ENCODE measurements at regions not wholly inside any gene's neighbourhood (a gene's known extent, or its start where the extent isn't known, plus 50 kb on each side); places are given as distances from the start of the nearest gene placed in this dataset.

DNA sequence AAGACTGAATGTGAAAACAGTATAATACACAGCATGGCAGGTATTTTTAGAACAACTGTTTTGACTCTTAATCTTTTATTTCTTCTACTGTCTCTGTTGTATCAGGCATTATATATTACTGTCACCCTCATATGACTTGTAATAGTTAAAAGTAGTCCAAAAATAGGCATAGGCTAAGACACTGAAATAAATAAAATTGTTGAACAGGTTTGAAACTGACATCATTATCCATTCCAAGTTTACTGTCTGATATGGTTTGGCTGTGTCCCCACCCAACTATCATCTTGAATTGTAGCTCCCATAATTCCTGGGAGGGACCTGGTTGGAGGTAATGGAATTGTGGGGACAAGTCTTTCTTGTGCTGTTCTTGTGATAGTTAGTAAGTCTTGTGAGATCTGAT, 91.4 kb upstream of the CDH19 start:
- no peak for TF ChIP-seq ZBTB7A (tag by site-specific recombination; IDR thresholded peaks at IDR 0.05; ENCODE audit: low read depth)
- TF ChIP-seq ZNF19 (tag by site-specific recombination; IDR thresholded peaks at IDR 0.05; ENCODE audit: low read depth): no peak
- TF ChIP-seq RBAK (tag by site-specific recombination; IDR thresholded peaks at IDR 0.05): no peak
- no peaks in the 10 kb centered on the region for H3K36me3 ChIP-seq (ENCODE audit: control insufficient read depth in 2 of 2, insufficient read depth in 1 of 2, low read length in 2 of 2)
- H3K4me1 ChIP-seq (ENCODE audit: control insufficient read depth, insufficient read depth, low read length): no peaks in the 10 kb centered on the region
- H3K27ac ChIP-seq (ENCODE audit: extremely low read depth, low read depth, low read length): no peak overlapping the region
- ChIA-PET POLR2A (no interaction called here), CTCF (interaction anchor here (0.6 kb wide), 1 partner anchor 23 kb away, joined by 4 read pairs; no protein-coding TSS in a partner anchor)
- no peaks in the 10 kb centered on the region for H3K9me3 ChIP-seq (ENCODE audit: control insufficient read depth, insufficient read depth, low read depth, low read length)
- no peak overlapping the region for H3K4me3 ChIP-seq (ENCODE audit: low read depth, low read length)

DNA sequence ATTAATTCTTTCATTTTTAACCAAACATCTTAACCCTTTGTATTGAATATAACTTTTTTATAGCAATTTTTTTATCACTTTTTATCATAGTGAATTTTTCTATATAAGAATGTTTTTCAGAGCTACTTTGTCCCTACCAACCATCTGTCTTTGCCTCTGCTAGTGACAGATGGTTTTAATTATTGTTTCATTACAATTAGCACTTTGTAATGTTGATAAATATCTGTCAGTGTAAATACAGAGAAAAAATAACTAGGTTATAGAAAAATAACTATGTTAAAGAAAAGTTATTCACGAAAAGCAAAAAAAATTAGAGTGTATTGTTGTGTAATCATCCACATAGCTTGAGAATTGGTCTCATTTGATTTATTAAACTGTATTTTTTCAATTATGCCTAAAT, 91.0 kb upstream of the CDH19 start:
- Histone ChIP-seq H3K4me1 (ENCODE audit: control insufficient read depth, insufficient read depth, low read length) (no peaks in the 10 kb centered on the region), H3K4me3 (ENCODE audit: low read depth, low read length) (no peak overlapping the region), H3K27ac (ENCODE audit: extremely low read depth, low read depth, low read length) (no peak overlapping the region), H3K36me3 (ENCODE audit: control insufficient read depth in 2 of 2, insufficient read depth in 1 of 2, low read length in 2 of 2) (no peaks in the 10 kb centered on the region), H3K9me3 (ENCODE audit: control insufficient read depth, insufficient read depth, low read depth, low read length) (no peaks in the 10 kb centered on the region)
- TF ChIP-seq GFI1B (tag by site-specific recombination; IDR thresholded peaks at IDR 0.05): no peak
- TF ChIP-seq ZNF211 (tag by site-specific recombination; IDR thresholded peaks at IDR 0.05; ENCODE audit: low read depth): no peak
- TF ChIP-seq, protein P1, sequence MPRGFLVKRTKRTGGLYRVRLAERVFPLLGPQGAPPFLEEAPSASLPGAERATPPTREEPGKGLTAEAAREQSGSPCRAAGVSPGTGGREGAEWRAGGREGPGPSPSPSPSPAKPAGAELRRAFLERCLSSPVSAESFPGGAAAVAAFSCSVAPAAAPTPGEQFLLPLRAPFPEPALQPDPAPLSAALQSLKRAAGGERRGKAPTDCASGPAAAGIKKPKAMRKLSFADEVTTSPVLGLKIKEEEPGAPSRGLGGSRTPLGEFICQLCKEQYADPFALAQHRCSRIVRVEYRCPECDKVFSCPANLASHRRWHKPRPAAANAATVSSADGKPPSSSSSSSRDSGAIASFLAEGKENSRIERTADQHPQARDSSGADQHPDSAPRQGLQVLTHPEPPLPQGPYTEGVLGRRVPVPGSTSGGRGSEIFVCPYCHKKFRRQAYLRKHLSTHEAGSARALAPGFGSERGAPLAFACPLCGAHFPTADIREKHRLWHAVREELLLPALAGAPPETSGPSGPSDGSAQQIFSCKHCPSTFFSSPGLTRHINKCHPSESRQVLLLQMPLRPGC (tag by site-specific recombination; IDR thresholded peaks at IDR 0.05): no peak
- TF ChIP-seq, protein P2, sequence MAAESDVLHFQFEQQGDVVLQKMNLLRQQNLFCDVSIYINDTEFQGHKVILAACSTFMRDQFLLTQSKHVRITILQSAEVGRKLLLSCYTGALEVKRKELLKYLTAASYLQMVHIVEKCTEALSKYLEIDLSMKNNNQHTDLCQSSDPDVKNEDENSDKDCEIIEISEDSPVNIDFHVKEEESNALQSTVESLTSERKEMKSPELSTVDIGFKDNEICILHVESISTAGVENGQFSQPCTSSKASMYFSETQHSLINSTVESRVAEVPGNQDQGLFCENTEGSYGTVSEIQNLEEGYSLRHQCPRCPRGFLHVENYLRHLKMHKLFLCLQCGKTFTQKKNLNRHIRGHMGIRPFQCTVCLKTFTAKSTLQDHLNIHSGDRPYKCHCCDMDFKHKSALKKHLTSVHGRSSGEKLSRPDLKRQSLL (tag by site-specific recombination; IDR thresholded peaks at IDR 0.05): no peak
- TF ChIP-seq ZNF510 (tag by site-specific recombination; IDR thresholded peaks at IDR 0.05; ENCODE audit: insufficient replicate concordance): no peak
- CTCF ChIA-PET: interaction anchor here (0.6 kb wide), 1 partner anchor 22 kb away, joined by 4 read pairs; no protein-coding TSS in a partner anchor
- POLR2A ChIA-PET: no interaction called here

DNA sequence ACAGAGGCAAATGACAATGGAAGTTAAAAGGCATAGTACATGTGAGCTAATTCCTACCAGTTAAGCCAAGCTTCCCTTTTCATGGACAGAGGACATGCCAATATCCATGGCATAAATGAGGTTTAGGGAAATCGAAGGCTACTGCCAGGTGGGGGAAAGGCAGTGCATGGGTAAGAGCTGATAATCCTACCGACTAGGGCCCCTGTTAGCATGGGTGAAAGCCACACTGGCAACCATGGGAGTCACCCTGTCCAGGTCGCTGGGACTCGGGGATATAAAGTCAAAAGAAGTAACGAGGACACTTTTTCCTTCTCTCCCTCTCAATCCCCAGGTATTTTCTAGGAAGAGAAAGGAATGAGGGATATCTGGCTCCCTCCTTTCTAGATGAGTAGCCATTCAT, 83.7 kb upstream of the CDH19 start:
- Histone ChIP-seq H3K36me3 (ENCODE audit: control insufficient read depth in 2 of 2, insufficient read depth in 1 of 2, low read length in 2 of 2) (no peaks in the 10 kb centered on the region), H3K4me1 (ENCODE audit: control insufficient read depth, insufficient read depth, low read length) (no peaks in the 10 kb centered on the region), H3K27ac (ENCODE audit: extremely low read depth, low read depth, low read length) (no peak overlapping the region), H3K9me3 (ENCODE audit: control insufficient read depth, insufficient read depth, low read depth, low read length) (no peaks in the 10 kb centered on the region), H3K4me3 (ENCODE audit: low read depth, low read length) (no peak overlapping the region)
- CTCF ChIA-PET: no interaction called here
- TF ChIP-seq ZNF366 (tag by site-specific recombination; conservative IDR thresholded peaks at IDR 0.05): no peak
- TF ChIP-seq TRIM28 (IDR thresholded peaks at IDR 0.05; ENCODE audit: borderline replicate concordance, low read length): peak; percentile 38; the same call in 1 of the 2 replicates
- POLR2A ChIA-PET: no interaction called here

DNA sequence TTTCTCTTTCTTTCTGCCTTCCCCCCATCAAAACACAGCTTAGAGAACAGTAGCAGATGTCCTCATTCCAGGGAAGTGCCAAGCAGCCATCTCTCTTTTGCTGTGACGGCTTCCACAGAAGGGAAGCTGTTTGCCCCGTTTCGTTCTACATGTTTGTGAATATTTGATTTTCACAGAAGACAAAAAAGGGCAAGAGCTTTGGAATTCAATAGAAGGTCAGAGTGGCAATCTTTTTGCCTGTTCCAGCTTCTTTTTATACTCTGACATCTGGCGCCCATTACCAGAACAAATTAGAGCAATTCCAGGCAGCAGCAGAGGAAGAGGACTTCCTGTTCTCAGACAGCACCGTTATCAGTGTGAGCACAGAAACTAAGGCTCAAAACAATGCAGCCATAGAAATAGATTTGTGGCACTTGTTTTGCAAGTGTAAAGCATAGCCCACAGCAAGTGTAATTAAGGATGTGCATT, 79.0 kb upstream of the CDH19 start:
- no peaks in the 10 kb centered on the region for H3K4me1 ChIP-seq (ENCODE audit: control insufficient read depth, insufficient read depth, low read length)
- no peak overlapping the region for H3K27ac ChIP-seq (ENCODE audit: extremely low read depth, low read depth, low read length)
- H3K9me3 ChIP-seq (ENCODE audit: control insufficient read depth, insufficient read depth, low read depth, low read length): no peaks in the 10 kb centered on the region
- ChIA-PET POLR2A (no interaction called here), CTCF (interaction anchor here (0.7 kb wide), 1 partner anchor 119 kb away, joined by 3 read pairs; no protein-coding TSS in a partner anchor)
- no peak overlapping the region for H3K4me3 ChIP-seq (ENCODE audit: low read depth, low read length)
- no peaks in the 10 kb centered on the region for H3K36me3 ChIP-seq (ENCODE audit: control insufficient read depth in 2 of 2, insufficient read depth in 1 of 2, low read length in 2 of 2)
- TF ChIP-seq, protein P3, sequence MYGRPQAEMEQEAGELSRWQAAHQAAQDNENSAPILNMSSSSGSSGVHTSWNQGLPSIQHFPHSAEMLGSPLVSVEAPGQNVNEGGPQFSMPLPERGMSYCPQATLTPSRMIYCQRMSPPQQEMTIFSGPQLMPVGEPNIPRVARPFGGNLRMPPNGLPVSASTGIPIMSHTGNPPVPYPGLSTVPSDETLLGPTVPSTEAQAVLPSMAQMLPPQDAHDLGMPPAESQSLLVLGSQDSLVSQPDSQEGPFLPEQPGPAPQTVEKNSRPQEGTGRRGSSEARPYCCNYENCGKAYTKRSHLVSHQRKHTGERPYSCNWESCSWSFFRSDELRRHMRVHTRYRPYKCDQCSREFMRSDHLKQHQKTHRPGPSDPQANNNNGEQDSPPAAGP (tag by site-specific recombination; IDR thresholded peaks at IDR 0.05): no peak
- TF ChIP-seq, protein P4, sequence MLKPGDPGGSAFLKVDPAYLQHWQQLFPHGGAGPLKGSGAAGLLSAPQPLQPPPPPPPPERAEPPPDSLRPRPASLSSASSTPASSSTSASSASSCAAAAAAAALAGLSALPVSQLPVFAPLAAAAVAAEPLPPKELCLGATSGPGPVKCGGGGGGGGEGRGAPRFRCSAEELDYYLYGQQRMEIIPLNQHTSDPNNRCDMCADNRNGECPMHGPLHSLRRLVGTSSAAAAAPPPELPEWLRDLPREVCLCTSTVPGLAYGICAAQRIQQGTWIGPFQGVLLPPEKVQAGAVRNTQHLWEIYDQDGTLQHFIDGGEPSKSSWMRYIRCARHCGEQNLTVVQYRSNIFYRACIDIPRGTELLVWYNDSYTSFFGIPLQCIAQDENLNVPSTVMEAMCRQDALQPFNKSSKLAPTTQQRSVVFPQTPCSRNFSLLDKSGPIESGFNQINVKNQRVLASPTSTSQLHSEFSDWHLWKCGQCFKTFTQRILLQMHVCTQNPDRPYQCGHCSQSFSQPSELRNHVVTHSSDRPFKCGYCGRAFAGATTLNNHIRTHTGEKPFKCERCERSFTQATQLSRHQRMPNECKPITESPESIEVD (tag by site-specific recombination; IDR thresholded peaks at IDR 0.05): no peak
- TF ChIP-seq ZNF830 (tag by site-specific recombination; IDR thresholded peaks at IDR 0.05; ENCODE audit: low read depth) (no peak), ZNF843 (tag by site-specific recombination; IDR thresholded peaks at IDR 0.05) (no peak), ZNF514 (tag by site-specific recombination; IDR thresholded peaks at IDR 0.05) (no peak), ZNF24 (tag by site-specific recombination; IDR thresholded peaks at IDR 0.05) (no peak), ZNF664 (tag by site-specific recombination; IDR thresholded peaks at IDR 0.05) (no peak)
- TF ChIP-seq, protein P5, sequence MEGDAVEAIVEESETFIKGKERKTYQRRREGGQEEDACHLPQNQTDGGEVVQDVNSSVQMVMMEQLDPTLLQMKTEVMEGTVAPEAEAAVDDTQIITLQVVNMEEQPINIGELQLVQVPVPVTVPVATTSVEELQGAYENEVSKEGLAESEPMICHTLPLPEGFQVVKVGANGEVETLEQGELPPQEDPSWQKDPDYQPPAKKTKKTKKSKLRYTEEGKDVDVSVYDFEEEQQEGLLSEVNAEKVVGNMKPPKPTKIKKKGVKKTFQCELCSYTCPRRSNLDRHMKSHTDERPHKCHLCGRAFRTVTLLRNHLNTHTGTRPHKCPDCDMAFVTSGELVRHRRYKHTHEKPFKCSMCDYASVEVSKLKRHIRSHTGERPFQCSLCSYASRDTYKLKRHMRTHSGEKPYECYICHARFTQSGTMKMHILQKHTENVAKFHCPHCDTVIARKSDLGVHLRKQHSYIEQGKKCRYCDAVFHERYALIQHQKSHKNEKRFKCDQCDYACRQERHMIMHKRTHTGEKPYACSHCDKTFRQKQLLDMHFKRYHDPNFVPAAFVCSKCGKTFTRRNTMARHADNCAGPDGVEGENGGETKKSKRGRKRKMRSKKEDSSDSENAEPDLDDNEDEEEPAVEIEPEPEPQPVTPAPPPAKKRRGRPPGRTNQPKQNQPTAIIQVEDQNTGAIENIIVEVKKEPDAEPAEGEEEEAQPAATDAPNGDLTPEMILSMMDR (tag by site-specific recombination; IDR thresholded peaks at IDR 0.05): no peak
- TF ChIP-seq, protein P6, sequence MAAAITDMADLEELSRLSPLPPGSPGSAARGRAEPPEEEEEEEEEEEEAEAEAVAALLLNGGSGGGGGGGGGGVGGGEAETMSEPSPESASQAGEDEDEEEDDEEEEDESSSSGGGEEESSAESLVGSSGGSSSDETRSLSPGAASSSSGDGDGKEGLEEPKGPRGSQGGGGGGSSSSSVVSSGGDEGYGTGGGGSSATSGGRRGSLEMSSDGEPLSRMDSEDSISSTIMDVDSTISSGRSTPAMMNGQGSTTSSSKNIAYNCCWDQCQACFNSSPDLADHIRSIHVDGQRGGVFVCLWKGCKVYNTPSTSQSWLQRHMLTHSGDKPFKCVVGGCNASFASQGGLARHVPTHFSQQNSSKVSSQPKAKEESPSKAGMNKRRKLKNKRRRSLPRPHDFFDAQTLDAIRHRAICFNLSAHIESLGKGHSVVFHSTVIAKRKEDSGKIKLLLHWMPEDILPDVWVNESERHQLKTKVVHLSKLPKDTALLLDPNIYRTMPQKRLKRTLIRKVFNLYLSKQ (tag by site-specific recombination; IDR thresholded peaks at IDR 0.05; ENCODE audit: borderline replicate concordance): no peak
